Hepatocyte (in vitro differentiated cells): ENCODE measurements at regions not wholly inside any gene's neighbourhood (a gene's known extent, or its start where the extent isn't known, plus 50 kb on each side); places are given as distances from the start of the nearest gene placed in this dataset.

Source experiments
- DNase-seq: peaks from one replicate; pipeline ENCODE4 v3.0.0-alpha.2; 2016; ENCODE audit warnings: low spot score
- H2AFZ ChIP-seq: fragments of 200-600 bp; sonication (generic); 2 replicates; pipeline ENCODE4 v1.6.0; 2016; ENCODE audit warnings: antibody characterized with exemption, mild to moderate bottlenecking
- H3K27ac ChIP-seq: fragments of 200-600 bp; sonication (generic); 2 replicates; pipeline ENCODE4 v1.5.1; 2016; ENCODE audit warnings: mild to moderate bottlenecking
- H3K27me3 ChIP-seq: fragments of 200-600 bp; sonication (generic); 2 replicates; pipeline ENCODE4 v1.6.1; 2016
- H3K36me3 ChIP-seq: fragments of 200-600 bp; sonication (generic); replicated peaks from 2 replicates; pipeline ENCODE4 v1.5.1; 2016; ENCODE audit warnings: low read depth; ENCODE audit not compliant: insufficient read depth
- H3K4me1 ChIP-seq: fragments of 200-600 bp; sonication (generic); 2 replicates; pipeline ENCODE4 v1.5.1; 2016; ENCODE audit warnings: mild to moderate bottlenecking, moderate library complexity; ENCODE audit not compliant: insufficient read depth
- H3K4me2 ChIP-seq: fragments of 200-600 bp; sonication (generic); 2 replicates; pipeline ENCODE4 v1.6.0; 2016
- H3K4me3 ChIP-seq: fragments of 200-600 bp; sonication (generic); 2 replicates; pipeline ENCODE4 v1.5.1; 2016; ENCODE audit warnings: mild to moderate bottlenecking
- H3K79me2 ChIP-seq: fragments of 200-600 bp; sonication (generic); 2 replicates; pipeline ENCODE4 v1.6.0; 2017; ENCODE audit warnings: mild to moderate bottlenecking
- H3K9me2 ChIP-seq: fragments of 200-600 bp; sonication (generic); replicated peaks from 2 replicates; pipeline ENCODE4 v1.6.0; 2017; ENCODE audit warnings: mild to moderate bottlenecking; ENCODE audit not compliant: insufficient read depth
- H3K9me3 ChIP-seq: fragments of 200-600 bp; sonication (generic); 2 replicates; pipeline ENCODE4 v1.5.1; 2016; ENCODE audit warnings: low read depth, mild to moderate bottlenecking
- H4K20me1 ChIP-seq: fragments of 200-600 bp; sonication (generic); 2 replicates; pipeline ENCODE4 v1.6.0; 2016; ENCODE audit warnings: mild to moderate bottlenecking; ENCODE audit not compliant: insufficient read depth, poor library complexity, severe bottlenecking
- CTCF ChIP-seq: fragments of 200-600 bp; sonication (generic); IDR thresholded peaks from 2 replicates; pipeline ENCODE4 v1.5.1; 2016; ENCODE audit warnings: antibody characterized with exemption, mild to moderate bottlenecking; ENCODE audit not compliant: poor library complexity
- EZH2 ChIP-seq: fragments of 200-600 bp; sonication (generic); IDR thresholded peaks from 2 replicates; pipeline ENCODE4 v1.6.1; 2016; ENCODE audit warnings: antibody characterized with exemption, mild to moderate bottlenecking, borderline replicate concordance
- EZH2phosphoT487 ChIP-seq: fragments of 200-600 bp; sonication (generic); IDR thresholded peaks from one replicate; pipeline ENCODE4 v1.6.1; 2018; ENCODE audit warnings: antibody characterized with exemption, mild to moderate bottlenecking, low read depth, moderate library complexity; ENCODE audit not compliant: unreplicated experiment, severe bottlenecking
- WGBS: methylation state at CpG from one replicate; pipeline ENCODE4 v1.1.6; 2016; ENCODE audit warnings: low lambda C conversion rate; ENCODE audit errors: missing lambda C conversion rate; 5-methylcytosine and 5-hydroxymethylcytosine counted together

GRCh38 chr12:123073962-123074801 lies 76.7 kb downstream of the PITPNM2 start:
- DNase-seq, result no peak
- WGBS, result 95% methylated on average over 8 of the region's 8 CpGs
- Histone ChIP-seq H3K4me3 (no peak overlapping the region), H3K4me2 (no peak overlapping the region), H3K36me3 (no peaks in the 10 kb centered on the region), H3K9me2 (no peaks in the 10 kb centered on the region), H3K9me3 (no peaks in the 10 kb centered on the region), H3K79me2 (no peaks in the 10 kb centered on the region), H3K27ac (no peak overlapping the region), H3K4me1 (peaks cover 23% of the 10 kb centered on the region), H3K27me3 (no peaks in the 10 kb centered on the region), H4K20me1 (no peaks in the 10 kb centered on the region), H2AFZ (no peak overlapping the region)
- TF ChIP-seq EZH2, result no peak
- no peak for TF ChIP-seq EZH2phosphoT487
- no peak for TF ChIP-seq CTCF

- TF ChIP-seq EZH2phosphoT487, result no peak
- TF ChIP-seq EZH2, result no peak
- no peak for TF ChIP-seq CTCF
- no peaks in the 10 kb centered on the region for H4K20me1 ChIP-seq
- no peak for DNase-seq
- H3K27ac ChIP-seq, result no peak overlapping the region
- H3K4me3 ChIP-seq, result no peak overlapping the region
- peaks cover 23% of the 10 kb centered on the region for H3K4me1 ChIP-seq
- no peak overlapping the region for H3K4me2 ChIP-seq
- H3K9me2 ChIP-seq, result no peaks in the 10 kb centered on the region
- no peaks in the 10 kb centered on the region for H3K9me3 ChIP-seq
- no peaks in the 10 kb centered on the region for H3K79me2 ChIP-seq
- no peaks in the 10 kb centered on the region for H3K27me3 ChIP-seq
- no peaks in the 10 kb centered on the region for H3K36me3 ChIP-seq
- H2AFZ ChIP-seq, result no peak overlapping the region
- WGBS, result 86% methylated on average over 3 of the region's 3 CpGs
Measured at GRCh38 chr12:123073292-123073691, 77.6 kb downstream of the PITPNM2 start.

- Histone ChIP-seq H3K27me3 (no peaks in the 10 kb centered on the region), H3K4me2 (no peak overlapping the region), H4K20me1 (no peaks in the 10 kb centered on the region), H3K4me1 (peaks cover 23% of the 10 kb centered on the region), H3K4me3 (no peak overlapping the region), H3K9me2 (no peaks in the 10 kb centered on the region), H3K79me2 (no peaks in the 10 kb centered on the region), H3K27ac (no peak overlapping the region), H3K36me3 (no peaks in the 10 kb centered on the region), H2AFZ (no peak overlapping the region), H3K9me3 (no peaks in the 10 kb centered on the region)
- no peak for DNase-seq
- 94% methylated on average over 5 of the region's 5 CpGs for WGBS
- TF ChIP-seq EZH2phosphoT487 (no peak), CTCF (no peak), EZH2 (no peak)
Measured at GRCh38 chr12:123071857-123072256, 79.0 kb downstream of the PITPNM2 start.
